Epithelial cell of proximal tubule (primary cell): ENCODE measurements at regions not wholly inside any gene's neighbourhood (a gene's known extent, or its start where the extent isn't known, plus 50 kb on each side); places are given as distances from the start of the nearest gene placed in this dataset.
"Not testable (repeated sequence)": the region's sequence is repeated elsewhere in the genome, so short reads cannot be mapped to it uniquely, and the experiment has no call there.

Source experiments
- DNase-seq: peaks from one replicate; pipeline ENCODE4 v3.0.0-alpha.2; 2011; ENCODE audit warnings: low read depth
- H3K4me3 ChIP-seq: 2 replicates; pipeline ENCODE4 v1.5.1; 2011; ENCODE audit warnings: low read depth, mild to moderate bottlenecking, low read length
- CTCF ChIP-seq: conservative IDR thresholded peaks from 2 replicates; pipeline ENCODE4 v1.5.1; 2012; ENCODE audit warnings: low read depth, mild to moderate bottlenecking, low read length

GRCh38 chr5:105057893-105058292, 1495.3 kb upstream of the NUDT12 start:
- H3K4me3 ChIP-seq = no peak overlapping the region
- no peak for TF ChIP-seq CTCF
- no peak for DNase-seq

- no peak for DNase-seq
- no peak overlapping the region for H3K4me3 ChIP-seq
- TF ChIP-seq CTCF = no peak
Observed at GRCh38 chr5:105057001-105057436, 1494.4 kb upstream of the NUDT12 start.

- DNase-seq = no peak
- H3K4me3 ChIP-seq = no peak overlapping the region
- TF ChIP-seq CTCF = no peak
Observed at GRCh38 chr5:105054406-105054805, 1491.8 kb upstream of the NUDT12 start.

- no peak overlapping the region for H3K4me3 ChIP-seq
- no peak for DNase-seq
- TF ChIP-seq CTCF = no peak
Observed at GRCh38 chr5:105042623-105043022, 1480.0 kb upstream of the NUDT12 start.

- H3K4me3 ChIP-seq, DNase-seq: not testable (repeated sequence)
Observed at GRCh38 chr5:105036814-105037213, 1474.2 kb upstream of the NUDT12 start.

- DNase-seq = no peak
- no peak overlapping the region for H3K4me3 ChIP-seq
- no peak for TF ChIP-seq CTCF
Observed at GRCh38 chr5:105034401-105034763, 1471.8 kb upstream of the NUDT12 start.

- no peak for DNase-seq
- H3K4me3 ChIP-seq = no peak overlapping the region
- TF ChIP-seq CTCF = no peak
Observed at GRCh38 chr5:105033637-105034400, 1471.2 kb upstream of the NUDT12 start.
